NCI-H345 treated with DMSO at 0.1 percent for 48 hours (cell line): ENCODE measurements at regions not wholly inside any gene's neighbourhood (a gene's known extent, or its start where the extent isn't known, plus 50 kb on each side); places are given as distances from the start of the nearest gene placed in this dataset.
A peak's percentile ranks its signal among the peaks of the same experiment; 100 is the strongest.
"Not testable (repeated sequence)": the region's sequence is repeated elsewhere in the genome, so short reads cannot be mapped to it uniquely, and the experiment has no call there.

ENCODE experiments used
- DNase-seq: peaks from one replicate; lab custom pipeline; 2025; ENCODE audit not compliant: unreplicated experiment; lab: John Stamatoyannopoulos, UW

DNA sequence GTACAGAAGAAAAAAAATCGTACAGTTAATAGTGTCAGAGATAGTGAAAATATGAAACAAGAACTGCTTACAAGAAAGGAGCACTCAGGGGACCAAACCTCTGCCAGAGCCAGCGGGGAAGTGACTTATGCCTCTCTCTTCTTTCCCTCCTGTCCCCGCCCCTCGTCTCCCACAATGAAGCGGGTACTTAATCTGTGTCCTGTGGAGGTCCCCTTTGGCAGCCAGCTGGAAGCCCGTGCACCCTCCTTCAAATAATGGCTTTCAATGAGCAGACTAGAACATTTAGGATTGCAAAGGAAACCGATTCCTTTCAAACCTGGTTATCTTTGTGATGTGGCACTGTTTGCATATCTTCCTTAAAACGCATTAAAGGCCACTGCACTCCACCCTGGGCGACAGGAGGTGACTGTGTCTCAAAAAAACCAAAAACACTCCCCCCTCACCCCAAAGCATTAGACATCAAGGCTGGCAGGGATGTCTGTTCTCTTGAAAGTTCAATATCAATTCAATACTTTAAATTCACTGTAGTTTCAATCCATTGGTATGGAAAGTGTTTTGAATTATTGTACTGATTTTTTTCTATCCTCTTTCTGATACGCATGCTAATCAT lies 51.7 kb downstream of the PPIAL4C start:
- DNase-seq, result not testable (repeated sequence)

DNA sequence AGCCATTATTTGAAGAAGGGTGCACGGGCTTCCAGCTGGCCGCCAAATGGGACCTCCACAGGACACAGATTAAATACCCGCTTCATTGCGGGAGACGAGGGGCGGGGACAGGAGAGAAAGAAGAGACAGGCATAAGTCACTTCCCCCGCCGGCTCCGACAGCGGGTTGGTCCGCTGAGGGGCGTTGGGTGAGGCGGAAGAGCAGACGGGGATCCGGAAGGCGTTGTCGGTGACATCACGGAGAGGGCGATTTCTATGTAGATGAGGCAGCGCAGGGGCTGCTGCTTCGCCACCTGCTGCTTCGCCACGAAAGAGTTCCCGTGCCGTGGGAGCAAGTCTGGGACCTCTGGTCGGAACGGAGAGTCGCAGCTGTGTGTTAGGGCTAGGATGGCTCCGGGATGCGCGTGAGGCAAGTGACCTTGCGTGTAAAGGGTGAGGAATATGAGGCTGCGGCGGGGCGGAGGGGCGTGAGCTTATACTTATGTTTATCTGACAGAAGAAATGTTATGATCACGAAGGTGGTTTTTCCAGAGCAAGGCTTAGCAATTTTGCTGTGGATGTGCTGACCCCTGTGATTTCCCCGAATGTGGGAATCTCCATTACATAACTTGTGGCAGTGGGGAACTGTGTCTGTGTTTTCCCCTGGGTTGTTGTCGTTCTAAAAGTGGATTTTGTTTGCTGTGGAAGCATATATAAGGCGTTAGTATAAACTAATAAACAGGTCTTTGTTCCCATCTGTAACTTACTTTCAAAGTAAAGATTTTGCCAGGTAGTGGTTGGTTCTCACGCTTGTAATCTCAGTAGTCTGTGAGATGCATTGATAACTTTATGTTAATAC lies 52.9 kb downstream of the PPIAL4C start:
- peak; percentile 97 for DNase-seq

DNA sequence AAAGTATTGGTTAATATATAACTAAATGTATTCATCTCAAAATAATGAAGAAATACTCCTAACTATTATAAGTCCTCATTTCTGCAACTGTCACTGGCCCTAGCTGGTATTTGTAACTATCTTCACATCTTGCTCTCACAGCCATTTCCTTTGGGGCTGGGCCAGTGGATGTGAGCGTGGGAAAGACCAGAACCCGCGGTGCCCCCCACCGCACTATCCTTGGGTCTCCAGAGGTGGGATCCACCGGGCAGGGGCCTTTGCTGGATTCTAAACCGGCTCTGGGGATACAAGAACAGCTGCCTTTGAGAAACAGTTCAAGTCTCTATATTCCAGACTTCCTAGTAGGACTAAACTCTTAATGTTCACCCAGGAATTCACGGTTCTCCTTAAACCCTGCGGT lies 54.8 kb downstream of the PPIAL4C start:
- not testable (repeated sequence) for DNase-seq

DNA sequence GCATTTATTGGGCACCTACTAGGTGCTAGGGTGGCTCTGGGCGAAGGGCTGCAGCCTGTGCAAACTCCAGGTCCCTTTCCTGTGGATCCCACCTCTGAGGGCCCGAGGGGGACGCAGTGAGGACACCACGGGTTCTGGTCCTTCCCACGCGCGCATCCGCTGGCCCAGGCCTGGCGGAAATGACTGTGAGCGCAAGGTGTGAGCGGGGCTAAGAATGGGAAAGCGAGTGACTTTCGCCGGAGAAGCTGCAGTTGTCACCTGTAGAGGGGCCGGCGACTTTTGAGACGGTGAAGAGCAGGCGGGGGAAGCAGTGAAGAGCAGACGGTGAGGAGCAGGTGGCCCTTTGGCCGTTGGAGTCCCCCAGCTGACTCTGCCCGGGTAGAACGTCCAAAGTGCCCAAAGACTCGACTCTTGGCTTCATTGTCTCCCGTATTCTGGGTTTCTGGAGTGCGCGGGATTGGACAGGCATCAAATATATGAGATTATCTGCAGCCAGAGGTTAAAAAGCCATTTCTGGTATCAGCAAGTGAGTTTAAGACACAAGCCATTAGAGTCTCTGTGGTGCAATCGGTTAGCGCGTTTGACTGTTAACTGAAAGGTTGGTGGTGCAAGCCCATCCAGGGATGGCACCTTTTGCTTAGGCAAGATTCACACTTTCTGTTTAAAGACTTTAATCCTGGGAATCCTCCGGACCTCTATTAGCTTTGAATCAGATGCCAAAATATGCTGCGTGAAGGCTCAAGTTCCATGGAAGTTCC lies 55.4 kb downstream of the PPIAL4C start:
- DNase-seq, result not testable (repeated sequence)

DNA sequence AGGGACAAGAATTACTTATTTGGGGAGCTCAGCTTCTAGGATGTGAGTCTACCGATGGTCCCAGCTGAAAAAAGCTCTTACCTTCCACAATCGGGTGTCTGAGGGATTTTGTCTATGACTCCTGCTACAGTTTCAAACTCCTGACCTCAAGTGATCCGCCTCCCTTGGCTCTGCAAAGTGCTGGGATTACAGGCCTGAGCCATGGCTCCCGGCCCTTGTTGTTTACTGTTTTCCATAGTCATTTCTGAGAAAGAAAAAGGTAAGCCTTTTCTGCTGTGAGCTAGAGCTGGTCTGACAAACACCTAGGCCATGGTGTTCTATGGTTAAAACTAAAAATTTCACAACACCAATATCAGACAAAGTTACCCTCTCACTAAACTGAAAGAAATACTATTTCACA lies 57.5 kb downstream of the PPIAL4C start:
- not testable (repeated sequence) for DNase-seq

DNA sequence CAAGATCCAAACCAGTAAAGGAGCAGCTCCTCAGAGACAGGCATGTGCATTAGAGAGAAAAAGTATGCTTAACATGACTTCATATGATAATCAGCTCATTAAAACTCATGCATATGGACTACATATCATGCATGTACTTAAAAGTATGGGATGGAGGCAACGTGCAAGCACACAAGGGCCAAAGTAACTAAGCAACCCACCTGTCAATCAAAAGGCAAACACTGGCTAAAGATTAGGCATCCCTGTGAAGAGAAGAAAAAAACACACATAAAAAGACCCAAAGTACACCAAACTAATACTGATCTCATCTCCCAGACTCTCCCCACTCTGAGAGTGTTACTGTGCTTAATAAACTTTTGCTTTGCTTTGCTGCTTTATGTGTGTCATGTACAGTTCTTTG lies 61.2 kb downstream of the PPIAL4C start:
- not testable (repeated sequence) for DNase-seq

DNA sequence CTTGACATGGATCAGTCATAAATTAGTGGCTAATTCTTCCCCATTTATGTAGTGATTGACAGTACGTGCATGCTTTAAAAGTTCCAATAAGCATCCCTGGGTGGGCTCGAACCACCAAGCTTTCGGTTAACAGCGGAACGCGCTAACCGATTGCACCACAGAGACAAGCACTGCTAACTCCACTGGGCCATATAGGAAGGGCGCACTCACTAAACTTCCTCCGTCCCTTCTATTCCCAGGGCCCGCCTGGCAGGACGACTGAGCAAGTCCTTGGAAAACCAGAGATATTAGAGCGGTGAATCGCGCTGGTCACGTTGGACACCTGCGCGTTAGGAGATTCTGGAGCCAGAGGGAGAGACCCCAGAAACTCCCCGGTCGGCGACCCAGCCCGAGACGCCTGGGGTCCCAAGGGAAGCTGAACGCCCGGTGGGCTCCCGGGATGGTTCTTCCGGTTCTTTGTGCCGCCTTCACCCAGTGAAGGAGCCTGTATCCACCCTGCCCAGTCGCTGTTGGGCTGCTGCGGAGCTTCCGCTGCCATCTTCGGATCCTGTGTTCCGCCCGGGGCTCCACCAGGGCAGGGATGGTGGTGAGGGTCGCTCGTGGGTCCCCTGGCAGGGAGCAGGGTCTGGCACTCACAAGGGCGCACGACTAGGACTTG lies 62.8 kb downstream of the PPIAL4C start:
- not testable (repeated sequence) for DNase-seq

DNA sequence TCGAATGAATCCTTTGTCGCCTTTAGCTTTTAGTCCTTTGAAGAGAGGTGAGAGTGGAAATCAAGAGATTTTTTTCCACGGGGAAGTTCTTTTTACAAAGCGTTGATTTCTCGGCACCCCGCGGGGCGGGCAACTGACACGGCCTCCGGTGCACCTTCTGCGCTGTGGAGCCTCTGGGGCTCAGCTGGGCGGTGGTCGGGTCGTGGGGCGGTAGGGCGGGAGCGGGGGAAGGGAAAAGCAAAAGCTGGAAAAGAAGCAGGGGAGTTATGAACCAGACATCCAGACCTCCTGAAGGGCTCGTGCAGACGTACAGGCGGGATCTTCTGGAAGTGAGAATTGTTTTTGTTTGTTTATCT lies 63.3 kb downstream of the PPIAL4C start:
- DNase-seq, result not testable (repeated sequence)

DNA sequence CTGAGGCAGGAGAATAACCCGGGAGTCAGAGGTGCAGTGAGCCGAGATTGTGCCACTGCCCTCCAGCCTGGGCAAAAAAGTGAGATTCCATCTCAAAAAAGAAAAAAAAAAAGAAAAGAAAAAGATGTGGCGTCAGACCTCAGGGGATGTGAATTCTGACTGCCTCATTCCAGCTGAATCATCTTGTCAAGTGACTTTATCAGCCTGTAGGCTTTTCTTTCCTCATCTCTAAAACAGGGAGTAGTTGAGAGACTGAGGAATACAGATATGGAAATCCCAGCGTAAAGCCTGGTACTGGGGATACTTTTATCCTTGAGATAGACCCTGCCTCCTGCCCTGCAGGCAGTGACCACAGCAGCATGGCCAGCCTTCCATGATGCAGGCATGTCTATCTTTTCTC lies 74.1 kb downstream of the PPIAL4C start:
- DNase-seq, result not testable (repeated sequence)

DNA sequence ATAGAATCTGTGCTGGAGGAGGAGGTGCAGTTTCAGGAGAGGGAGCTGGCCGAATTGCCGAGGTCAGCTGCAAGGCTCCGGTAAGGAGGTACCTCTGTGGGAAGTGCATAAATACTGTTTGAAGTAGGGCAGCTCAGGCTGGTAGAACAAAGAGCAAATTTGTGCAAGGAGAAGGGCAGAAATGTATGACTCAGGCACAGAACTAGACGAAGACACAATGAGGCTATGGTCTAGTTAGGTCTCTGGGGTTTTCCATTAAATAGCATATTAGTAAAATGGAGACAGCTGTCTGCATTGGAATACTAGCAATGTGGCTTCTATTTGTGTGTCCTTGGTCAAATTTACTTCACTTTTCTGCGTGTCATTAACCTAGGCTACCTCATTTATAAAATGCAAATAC lies 74.5 kb downstream of the PPIAL4C start:
- not testable (repeated sequence) for DNase-seq

DNA sequence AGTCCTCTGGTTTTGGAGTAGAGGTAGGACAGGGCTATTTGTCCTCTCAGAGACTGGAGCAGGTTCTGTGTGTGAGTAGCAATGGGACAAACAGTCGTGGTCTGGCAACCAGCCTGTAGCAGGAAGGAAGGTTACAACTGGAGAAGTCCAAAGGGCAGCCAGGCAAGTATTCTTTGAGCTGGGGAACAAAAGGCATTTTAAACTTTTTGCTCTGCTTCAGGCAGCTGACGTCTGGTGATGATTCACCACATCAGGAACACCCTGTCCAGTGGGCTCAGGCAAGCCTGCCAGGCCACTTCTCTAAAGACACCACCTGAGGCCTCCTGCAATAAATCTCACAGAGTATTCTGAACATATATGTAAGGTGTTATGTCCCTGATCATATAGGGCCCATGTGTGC lies 81.0 kb downstream of the PPIAL4C start:
- not testable (repeated sequence) for DNase-seq

DNA sequence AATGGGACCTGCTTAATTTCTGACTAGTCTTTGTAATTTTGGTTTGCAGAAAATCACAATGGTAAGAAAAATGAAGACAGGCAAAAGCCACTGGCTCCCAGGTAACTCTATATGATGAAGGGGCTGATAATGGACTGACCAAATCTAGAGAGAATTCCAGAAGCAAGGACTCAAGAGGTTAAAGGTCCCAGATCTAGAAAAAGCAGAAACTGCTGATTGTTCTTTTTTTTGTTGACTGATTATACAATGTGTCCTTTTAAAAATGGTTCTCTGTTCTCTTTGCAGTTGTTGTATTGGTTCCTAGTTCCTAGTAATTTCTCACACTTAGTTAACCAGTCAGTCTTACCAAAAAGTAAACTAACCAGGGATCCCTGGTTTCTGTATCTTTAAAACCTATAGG lies 81.4 kb downstream of the PPIAL4C start:
- not testable (repeated sequence) for DNase-seq

DNA sequence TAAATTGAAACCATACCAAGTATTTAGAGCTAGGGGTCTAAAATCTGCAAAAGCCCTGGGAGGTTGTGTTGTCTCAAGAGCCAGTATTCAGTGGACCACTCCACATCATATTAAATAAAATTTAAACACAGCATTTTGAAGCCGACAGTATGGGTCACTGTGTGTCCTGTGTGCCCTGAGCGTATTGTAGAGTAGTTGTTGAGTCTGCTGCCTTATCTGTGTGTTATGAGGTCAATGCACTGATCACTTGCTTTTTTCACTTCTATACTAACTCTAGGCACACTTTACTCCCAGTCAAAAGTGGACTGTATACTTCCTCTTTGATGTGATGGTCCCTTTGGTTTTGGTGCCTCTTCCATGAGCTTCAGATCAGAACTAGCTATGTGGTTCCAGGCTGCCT lies 81.9 kb downstream of the PPIAL4C start:
- not testable (repeated sequence) for DNase-seq

DNA sequence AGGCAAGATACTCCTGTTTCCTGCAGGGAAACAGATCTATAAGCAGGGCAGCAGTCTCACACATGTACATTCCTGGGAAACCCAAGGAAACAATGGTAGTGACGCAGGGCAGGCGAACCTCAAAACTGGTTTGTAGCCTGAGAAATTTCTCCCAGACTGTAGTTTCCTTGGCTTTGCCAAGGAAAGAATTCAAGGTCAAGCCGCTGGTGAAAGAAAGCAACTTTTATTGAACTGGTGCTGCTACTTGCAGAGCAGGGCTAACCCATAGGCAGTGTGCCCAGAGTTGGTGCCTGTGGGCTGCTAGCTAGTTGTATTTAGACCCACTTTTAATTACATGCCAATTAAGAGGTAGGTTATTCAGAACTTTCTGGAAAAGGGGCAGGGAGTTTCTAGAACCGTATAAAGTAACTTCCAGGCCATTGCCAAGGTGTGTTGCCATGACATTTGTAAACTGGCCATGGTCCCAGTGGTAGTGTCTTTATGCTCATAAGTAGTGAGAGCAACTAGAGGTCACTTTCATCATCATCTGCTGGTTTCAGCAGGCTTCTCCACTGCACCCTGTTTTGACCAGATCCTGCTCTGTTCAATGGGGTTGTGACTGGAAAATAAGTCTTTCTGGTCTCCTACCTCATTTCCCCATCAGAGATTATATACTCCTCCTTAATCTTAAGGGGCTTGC lies 89.7 kb downstream of the PPIAL4C start:
- not testable (repeated sequence) for DNase-seq

DNA sequence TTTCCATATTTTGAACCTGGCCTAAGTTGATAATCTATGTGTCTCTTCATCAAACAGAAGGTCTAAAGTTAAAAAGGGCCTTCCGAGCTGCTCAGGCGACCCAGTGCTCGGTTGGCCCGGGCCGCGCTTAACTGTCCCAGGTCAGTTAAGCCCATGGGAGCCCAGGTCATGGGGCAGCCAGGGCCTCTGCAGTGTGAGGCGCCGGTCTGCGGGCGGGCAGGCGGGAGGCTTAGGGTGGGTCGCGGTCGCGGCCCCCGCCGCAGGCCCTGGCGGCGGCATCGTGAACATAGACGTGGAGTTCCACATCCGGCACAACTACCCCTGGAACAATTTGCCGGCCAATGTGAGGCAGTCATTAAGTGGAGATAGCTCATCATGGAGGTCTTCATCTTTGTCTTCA lies 91.3 kb downstream of the PPIAL4C start:
- DNase-seq, result not testable (repeated sequence)

DNA sequence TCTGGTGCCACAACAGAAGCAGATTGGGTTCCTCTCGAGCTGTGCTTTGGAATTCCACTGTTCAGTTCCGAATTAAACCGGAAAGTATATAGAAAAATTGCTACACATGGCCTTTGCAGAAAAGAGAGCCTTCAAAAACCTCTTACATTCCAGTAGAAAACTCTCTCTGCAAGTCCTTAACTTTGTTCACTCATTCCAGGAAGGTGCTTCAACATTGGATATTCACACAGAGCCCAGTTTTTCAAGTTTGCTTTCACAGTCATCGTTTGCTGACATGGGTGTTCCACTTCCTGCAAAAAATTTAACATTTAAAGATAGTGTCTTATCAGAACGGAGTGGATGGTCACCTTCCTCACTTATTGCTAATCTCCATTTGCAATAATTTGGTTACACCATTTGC lies 93.7 kb downstream of the PPIAL4C start:
- DNase-seq, result not testable (repeated sequence)

DNA sequence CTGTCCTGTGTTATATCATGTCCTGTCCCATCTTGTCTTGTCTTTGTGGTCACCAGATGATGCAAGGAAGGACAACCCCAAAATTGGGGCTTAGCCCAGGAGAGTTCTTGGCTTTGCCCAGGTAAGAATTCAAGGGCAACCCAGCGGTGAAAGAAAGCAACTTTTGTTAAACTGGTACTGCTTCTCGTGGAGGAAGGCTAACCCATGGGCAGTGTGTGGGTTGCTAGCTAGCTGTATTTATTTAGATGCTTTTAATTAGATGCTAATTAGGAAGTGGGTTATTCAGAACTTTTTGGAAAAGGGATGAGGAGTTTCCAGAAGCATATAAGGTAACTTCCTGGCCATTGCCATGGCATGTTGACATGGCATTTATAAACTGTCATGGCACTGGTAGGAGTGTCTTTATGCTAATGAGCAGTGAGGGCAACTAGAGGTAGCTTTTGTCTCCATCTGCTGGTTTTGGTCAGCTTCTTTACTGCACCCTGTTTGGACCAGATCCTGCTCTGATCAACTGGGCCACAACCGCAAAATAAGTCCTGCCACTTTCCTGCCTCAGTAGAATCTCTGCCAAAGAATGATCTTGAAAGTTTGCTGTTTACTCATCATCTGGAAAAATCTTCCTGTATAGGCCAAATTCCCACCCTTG lies 95.8 kb upstream of the FCGR1A start:
- DNase-seq, result not testable (repeated sequence)

DNA sequence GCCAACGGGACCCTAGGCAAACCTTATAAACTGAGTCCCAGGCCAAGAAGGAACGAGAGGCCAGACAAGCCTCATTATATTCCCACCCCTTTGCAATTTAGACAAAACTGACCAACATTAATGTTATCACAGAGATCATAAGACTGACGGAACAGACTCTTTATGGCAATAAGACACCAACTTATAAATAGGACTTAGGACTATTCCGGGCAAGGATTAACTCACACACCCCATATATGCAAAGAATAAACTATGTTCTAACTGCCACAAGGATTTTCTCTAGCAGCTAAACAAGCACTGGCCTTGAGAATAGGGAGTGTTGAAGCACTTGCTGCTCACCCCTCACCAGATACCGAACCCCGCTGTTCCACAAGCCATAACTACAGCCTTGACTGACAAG lies 91.1 kb upstream of the FCGR1A start:
- DNase-seq, result not testable (repeated sequence)

DNA sequence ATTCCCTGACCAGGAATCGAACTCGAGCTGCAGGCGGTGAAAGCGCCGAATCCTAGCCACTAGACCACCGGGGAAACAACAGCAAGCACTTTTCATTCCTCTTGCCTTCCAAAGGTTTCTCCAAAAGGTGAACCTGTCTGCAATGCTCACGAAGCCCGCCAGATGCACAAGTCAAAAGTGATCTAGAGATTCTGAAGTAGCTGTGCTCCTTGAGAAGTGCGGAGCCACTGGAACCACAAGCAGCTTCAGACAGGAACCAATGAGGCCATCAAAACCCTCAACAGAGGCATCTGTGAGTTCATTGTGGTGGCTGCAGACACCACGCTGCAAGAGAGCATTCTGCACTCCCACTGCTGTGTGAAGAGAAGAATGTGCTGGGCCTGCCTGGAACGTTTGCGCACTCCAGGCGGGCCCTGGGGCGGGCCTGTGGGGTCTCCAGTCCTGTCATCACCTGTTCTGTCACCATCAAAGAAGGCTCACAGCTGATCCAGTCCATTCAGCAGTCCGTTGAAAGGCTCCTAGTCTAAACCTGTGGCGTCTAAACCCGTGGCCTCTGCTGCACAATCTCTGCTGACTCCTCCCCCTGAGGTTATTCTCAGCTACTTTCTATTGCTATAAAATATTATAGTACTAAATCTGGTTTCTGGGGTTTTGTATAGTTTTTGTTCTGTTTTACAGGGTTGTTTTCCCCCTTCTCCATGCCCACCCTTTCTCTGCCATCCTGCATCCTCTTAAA lies 89.5 kb upstream of the FCGR1A start:
- not testable (repeated sequence) for DNase-seq
